ENCODE measurements at regions not wholly inside any gene's neighbourhood (a gene's known extent, or its start where the extent isn't known, plus 50 kb on each side); places are given as distances from the start of the nearest gene placed in this dataset.
"Not testable (repeated sequence)": the region's sequence is repeated elsewhere in the genome, so short reads cannot be mapped to it uniquely, and the experiment has no call there.

- CTCF ChIA-PET = no interaction called here
- no peak for DNase-seq
- H3K9me3 Mint-ChIP-seq = no peaks in the 10 kb centered on the region
- no peak overlapping the region for H3K4me3 Mint-ChIP-seq
- no peak overlapping the region for H3K27ac Mint-ChIP-seq
- H3K4me1 Mint-ChIP-seq (ENCODE audit: low read depth) = no peaks in the 10 kb centered on the region
- H3K36me3 Mint-ChIP-seq (ENCODE audit: low read depth) = no peaks in the 10 kb centered on the region
- H3K27me3 Mint-ChIP-seq (ENCODE audit: low read depth) = peaks cover 6% of the 10 kb centered on the region
- intact Hi-C loops (cut with micrococcal nuclease) = no loop called here
These were observed 266.6 kb downstream of the KCTD12 start for GRCh38 chr13:76619631-76620030.

GRCh38 chr13:76610819-76611415, 275.3 kb downstream of the KCTD12 start:
- Mint-ChIP-seq H3K9me3 (no peaks in the 10 kb centered on the region), H3K27me3 (ENCODE audit: low read depth) (no peaks in the 10 kb centered on the region), H3K36me3 (ENCODE audit: low read depth) (no peaks in the 10 kb centered on the region), H3K27ac (no peak overlapping the region), H3K4me1 (ENCODE audit: low read depth) (no peaks in the 10 kb centered on the region), H3K4me3 (no peak overlapping the region)
- CTCF ChIA-PET = no interaction called here
- intact Hi-C loops (cut with micrococcal nuclease) = no loop called here
- no peak for DNase-seq

DNA sequence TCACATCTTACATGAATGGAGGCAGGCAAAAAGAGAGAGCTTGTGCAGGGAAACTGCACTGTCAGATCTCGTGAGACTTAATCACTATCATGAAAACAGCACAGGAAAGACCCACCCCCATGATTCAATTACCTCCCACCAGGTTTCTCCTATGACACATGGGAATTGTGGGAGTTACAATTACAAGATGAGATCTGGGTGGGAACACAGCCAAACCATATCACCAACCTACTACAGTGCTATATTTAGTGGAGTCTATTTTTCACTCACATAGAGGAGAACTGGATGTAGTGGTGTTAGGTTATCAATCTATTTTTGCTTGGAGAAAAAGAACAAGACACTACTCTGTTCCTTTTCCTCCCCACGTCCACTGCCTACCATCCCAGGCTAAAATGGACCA, 276.6 kb downstream of the KCTD12 start:
- Mint-ChIP-seq H3K27me3 (ENCODE audit: low read depth) (peaks cover under 1% of the 10 kb centered on the region), H3K27ac (no peak overlapping the region), H3K9me3 (no peaks in the 10 kb centered on the region), H3K36me3 (ENCODE audit: low read depth) (no peaks in the 10 kb centered on the region), H3K4me3 (no peak overlapping the region), H3K4me1 (ENCODE audit: low read depth) (no peaks in the 10 kb centered on the region)
- intact Hi-C loops (cut with micrococcal nuclease) = no loop called here
- CTCF ChIA-PET = no interaction called here
- no peak for DNase-seq

DNA sequence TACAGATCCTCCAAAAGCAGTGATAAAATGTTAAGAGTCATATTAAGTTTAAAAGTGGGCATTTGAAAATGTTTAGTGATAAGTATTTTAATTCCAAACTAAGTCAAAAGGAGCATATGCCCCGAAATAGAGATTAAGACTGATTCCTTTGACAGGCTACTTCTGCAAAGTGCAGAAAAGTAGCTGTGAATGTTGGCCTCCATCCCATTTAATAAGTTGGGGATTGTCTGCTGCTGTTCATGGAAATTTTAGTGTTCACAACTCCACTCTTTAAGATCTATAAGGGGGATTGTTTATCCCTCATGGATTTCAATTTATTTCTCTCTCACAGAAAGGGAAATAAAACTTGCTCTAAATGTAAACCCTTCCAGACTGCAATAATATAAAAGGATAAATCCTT, 278.3 kb downstream of the KCTD12 start:
- H3K27me3 Mint-ChIP-seq (ENCODE audit: low read depth) = peaks cover 6% of the 10 kb centered on the region
- H3K27ac Mint-ChIP-seq = no peak overlapping the region
- no peaks in the 10 kb centered on the region for H3K4me1 Mint-ChIP-seq (ENCODE audit: low read depth)
- H3K9me3 Mint-ChIP-seq = no peaks in the 10 kb centered on the region
- intact Hi-C loops (cut with micrococcal nuclease) = no loop called here
- CTCF ChIA-PET = interaction anchor here (0.6 to 0.7 kb wide), 2 partner anchors 81 to 1348 kb away, joined by 3 read pairs; no protein-coding TSS in a partner anchor
- H3K36me3 Mint-ChIP-seq (ENCODE audit: low read depth) = no peaks in the 10 kb centered on the region
- no peak overlapping the region for H3K4me3 Mint-ChIP-seq
- no peak for DNase-seq

GRCh38 chr13:76600081-76600480, 286.1 kb downstream of the KCTD12 start:
- intact Hi-C loops (cut with micrococcal nuclease) = no loop called here
- CTCF ChIA-PET = no interaction called here
- no peak overlapping the region for H3K4me3 Mint-ChIP-seq

DNA sequence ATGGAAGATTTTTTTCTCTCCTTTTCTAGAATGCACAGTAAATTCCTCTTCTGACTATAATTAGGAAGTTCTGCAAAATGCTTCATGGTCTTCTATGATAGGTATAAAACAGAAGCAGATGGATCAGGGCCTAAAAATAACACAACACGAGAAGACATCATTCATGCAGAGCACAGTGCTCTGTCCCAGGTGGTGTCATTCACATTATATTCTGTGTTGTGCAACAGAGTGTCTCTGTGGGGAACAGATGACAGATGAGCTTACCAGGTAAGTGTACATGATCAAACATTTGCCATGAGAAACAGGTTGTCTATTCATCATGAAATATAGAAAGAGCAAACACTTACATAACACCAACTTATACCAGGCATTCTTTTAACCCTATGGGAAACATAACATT, 288.3 kb downstream of the KCTD12 start:
- H3K27ac Mint-ChIP-seq = no peak overlapping the region
- no peak overlapping the region for H3K4me3 Mint-ChIP-seq
- no peak for DNase-seq
- no peaks in the 10 kb centered on the region for H3K4me1 Mint-ChIP-seq (ENCODE audit: low read depth)
- CTCF ChIA-PET = no interaction called here
- no peaks in the 10 kb centered on the region for H3K36me3 Mint-ChIP-seq (ENCODE audit: low read depth)
- intact Hi-C loops (cut with micrococcal nuclease) = no loop called here
- peaks cover 7% of the 10 kb centered on the region for H3K27me3 Mint-ChIP-seq (ENCODE audit: low read depth)
- peaks cover 5% of the 10 kb centered on the region for H3K9me3 Mint-ChIP-seq

More at GRCh38 chr13:76600081-76600480, 286.1 kb downstream of the KCTD12 start:
- Mint-ChIP-seq H3K4me1 (ENCODE audit: low read depth) (no peaks in the 10 kb centered on the region), H3K27ac (no peak overlapping the region), H3K9me3 (no peaks in the 10 kb centered on the region), H3K36me3 (ENCODE audit: low read depth) (no peaks in the 10 kb centered on the region), H3K27me3 (ENCODE audit: low read depth) (peaks cover 13% of the 10 kb centered on the region)
- DNase-seq = no peak

GRCh38 chr13:76596216-76596615, 290.0 kb downstream of the KCTD12 start:
- Mint-ChIP-seq H3K9me3 (peaks cover 5% of the 10 kb centered on the region), H3K4me1 (ENCODE audit: low read depth) (no peaks in the 10 kb centered on the region), H3K27ac (no peak overlapping the region), H3K36me3 (ENCODE audit: low read depth) (no peaks in the 10 kb centered on the region), H3K27me3 (ENCODE audit: low read depth) (no peaks in the 10 kb centered on the region), H3K4me3 (no peak overlapping the region)
- intact Hi-C loops (cut with micrococcal nuclease) = no loop called here
- no peak for DNase-seq
- CTCF ChIA-PET = no interaction called here

DNA sequence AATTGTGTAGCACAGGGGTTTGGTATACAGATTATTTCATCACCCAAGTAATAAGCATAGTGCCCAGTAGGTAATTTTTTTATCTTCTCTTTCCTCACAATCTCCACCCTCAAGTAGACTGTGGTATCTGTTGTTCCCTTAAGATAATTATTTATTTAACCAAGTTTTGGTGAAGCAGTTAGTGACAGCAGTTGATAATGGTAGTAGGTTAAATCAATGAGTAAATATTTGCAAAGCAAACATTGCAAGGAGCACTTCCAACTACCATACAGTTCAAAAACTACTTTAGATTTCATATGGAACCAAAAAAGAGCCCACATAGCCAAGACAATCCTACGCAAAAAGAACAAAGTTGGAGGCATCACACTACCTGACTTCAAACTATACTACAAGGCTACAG, 291.8 kb downstream of the KCTD12 start:
- no peak for DNase-seq
- intact Hi-C loops (cut with micrococcal nuclease) = no loop called here
- Mint-ChIP-seq H3K27ac (no peak overlapping the region), H3K36me3 (ENCODE audit: low read depth) (no peaks in the 10 kb centered on the region), H3K9me3 (peaks cover 5% of the 10 kb centered on the region), H3K4me3 (no peak overlapping the region), H3K4me1 (ENCODE audit: low read depth) (no peaks in the 10 kb centered on the region), H3K27me3 (ENCODE audit: low read depth) (peaks cover 5% of the 10 kb centered on the region)
- CTCF ChIA-PET = no interaction called here

- H3K4me3 Mint-ChIP-seq = no peak overlapping the region
- H3K4me1 Mint-ChIP-seq (ENCODE audit: low read depth) = no peaks in the 10 kb centered on the region
- H3K27me3 Mint-ChIP-seq (ENCODE audit: low read depth) = peaks cover 7% of the 10 kb centered on the region
- no peak overlapping the region for H3K27ac Mint-ChIP-seq
- H3K36me3 Mint-ChIP-seq (ENCODE audit: low read depth) = no peaks in the 10 kb centered on the region
- no peak for DNase-seq
- CTCF ChIA-PET = no interaction called here
- intact Hi-C loops (cut with micrococcal nuclease) = no loop called here
- no peaks in the 10 kb centered on the region for H3K9me3 Mint-ChIP-seq
These were observed 299.4 kb downstream of the KCTD12 start for GRCh38 chr13:76586842-76587241.

GRCh38 chr13:76579701-76580100, 306.5 kb downstream of the KCTD12 start:
- Mint-ChIP-seq H3K36me3 (ENCODE audit: low read depth) (no peaks in the 10 kb centered on the region), H3K27ac (no peak overlapping the region), H3K4me3 (no peak overlapping the region), H3K4me1 (ENCODE audit: low read depth) (no peaks in the 10 kb centered on the region), H3K27me3 (ENCODE audit: low read depth) (peaks cover 3% of the 10 kb centered on the region), H3K9me3 (peaks cover 24% of the 10 kb centered on the region)
- no peak for DNase-seq
- intact Hi-C loops (cut with micrococcal nuclease) = no loop called here
- CTCF ChIA-PET = no interaction called here

DNA sequence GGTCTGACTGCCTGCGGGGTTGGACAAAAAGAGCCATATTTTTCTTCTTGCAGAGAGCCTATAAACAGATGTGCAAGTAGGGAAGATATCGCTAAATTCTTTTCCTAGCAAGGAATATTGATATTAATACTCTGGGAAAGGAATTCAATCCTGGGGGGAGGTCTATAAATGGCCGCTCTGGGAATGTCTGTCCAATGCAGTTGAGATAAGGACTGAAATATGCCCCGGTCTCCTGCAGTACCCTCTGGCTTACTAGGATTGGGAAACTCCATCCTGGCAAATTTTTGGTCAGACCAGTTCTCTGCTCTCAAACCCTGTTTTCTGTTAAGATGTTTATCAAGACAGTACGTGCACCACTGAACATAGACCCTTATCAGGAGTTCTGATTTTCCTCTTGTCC, 310.6 kb downstream of the KCTD12 start:
- H3K27ac Mint-ChIP-seq; CTCF ChIA-PET; H3K27me3 Mint-ChIP-seq (ENCODE audit: low read depth); H3K4me1 Mint-ChIP-seq (ENCODE audit: low read depth); intact Hi-C loops (cut with micrococcal nuclease); H3K36me3 Mint-ChIP-seq (ENCODE audit: low read depth); H3K4me3 Mint-ChIP-seq; DNase-seq: not testable (repeated sequence)
- peaks cover 27% of the 10 kb centered on the region for H3K9me3 Mint-ChIP-seq

- Mint-ChIP-seq H3K27me3 (ENCODE audit: low read depth) (peaks cover under 1% of the 10 kb centered on the region), H3K36me3 (ENCODE audit: low read depth) (no peaks in the 10 kb centered on the region), H3K4me1 (ENCODE audit: low read depth) (no peaks in the 10 kb centered on the region), H3K9me3 (peaks cover 11% of the 10 kb centered on the region), H3K27ac (no peak overlapping the region), H3K4me3 (no peak overlapping the region)
- no peak for DNase-seq
- CTCF ChIA-PET = no interaction called here
- intact Hi-C loops (cut with micrococcal nuclease) = no loop called here
These were observed 315.7 kb downstream of the KCTD12 start for GRCh38 chr13:76570510-76570971.

DNA sequence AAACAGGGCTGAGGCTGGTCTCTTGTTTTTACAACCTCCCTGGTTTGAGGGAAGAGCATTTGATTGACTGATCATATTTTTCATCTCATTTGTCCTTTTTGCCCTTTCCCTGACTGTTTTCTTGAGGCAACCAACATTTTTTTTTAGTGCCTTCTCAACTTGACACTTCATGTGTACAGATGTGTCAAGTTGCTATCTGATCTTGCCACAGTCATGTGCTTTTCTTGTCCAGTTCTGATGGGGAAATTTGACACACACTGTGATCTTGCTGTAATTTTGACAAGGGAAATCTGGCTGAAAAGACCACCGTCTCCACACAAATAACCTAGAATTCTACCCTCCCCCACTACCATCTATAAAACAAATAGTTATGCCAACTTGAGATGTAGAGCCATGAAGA, 329.6 kb downstream of the KCTD12 start:
- intact Hi-C loops (cut with micrococcal nuclease) = no loop called here
- Mint-ChIP-seq H3K4me3 (no peak overlapping the region), H3K27ac (no peak overlapping the region), H3K36me3 (ENCODE audit: low read depth) (no peaks in the 10 kb centered on the region), H3K27me3 (ENCODE audit: low read depth) (peaks cover 4% of the 10 kb centered on the region), H3K4me1 (ENCODE audit: low read depth) (no peaks in the 10 kb centered on the region), H3K9me3 (no peaks in the 10 kb centered on the region)
- DNase-seq = no peak
- CTCF ChIA-PET = no interaction called here
